GM19395 (cell line): ENCODE measurements at regions not wholly inside any gene's neighbourhood (a gene's known extent, or its start where the extent isn't known, plus 50 kb on each side); places are given as distances from the start of the nearest gene placed in this dataset.

Experiments used
- ATAC-seq: cut with Tn5 transposase; IDR thresholded peaks from one replicate; pipeline ENCODE4 v1.9.1; 2021; ENCODE audit warnings: mild to moderate bottlenecking, moderate library complexity; ENCODE audit not compliant: unreplicated experiment

DNA sequence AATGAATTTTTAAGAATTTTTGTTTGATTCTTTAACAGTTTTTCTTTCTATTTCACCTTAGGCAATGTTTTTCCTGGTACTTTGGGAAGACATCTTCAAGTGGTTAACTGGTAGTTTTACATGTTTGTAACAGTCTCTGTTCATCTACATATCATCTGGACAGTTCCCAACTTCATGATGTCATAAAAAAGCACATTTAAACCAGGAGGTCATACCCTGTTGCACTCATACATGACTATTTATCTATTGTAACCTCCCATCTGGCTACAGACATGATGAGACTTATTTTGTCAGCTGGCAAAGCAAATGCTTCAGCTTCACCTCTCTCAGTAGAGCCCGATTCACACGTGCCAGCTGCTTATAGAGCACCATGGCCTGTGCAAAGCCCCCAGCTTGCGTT is 99.8 kb upstream of the YPEL5 start:
- ATAC-seq: no peak

DNA sequence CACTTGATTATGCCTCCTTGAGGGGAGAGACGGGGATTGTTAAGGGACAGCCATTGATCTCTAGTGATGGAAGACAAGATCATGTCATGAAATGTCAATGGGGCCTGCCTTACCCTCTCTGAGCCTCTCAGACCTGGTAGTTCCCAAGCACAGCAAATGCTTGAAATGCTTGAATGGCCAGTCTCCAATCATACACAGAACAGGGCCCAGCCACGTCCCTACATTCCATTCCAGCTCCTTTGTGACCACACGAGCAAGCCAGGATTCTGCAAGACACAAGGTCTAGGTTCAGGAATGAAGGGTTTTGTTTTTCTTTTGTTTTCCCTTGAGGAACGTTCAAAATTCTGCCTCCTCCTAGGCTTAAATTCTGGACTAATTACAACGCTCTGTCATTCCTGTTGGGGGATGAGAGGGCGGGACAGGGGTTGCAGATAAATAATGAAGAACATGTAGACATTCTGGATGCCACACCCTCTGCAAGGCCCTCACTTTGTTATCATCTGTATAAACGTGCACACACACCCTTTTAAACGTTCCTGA is 98.1 kb upstream of the YPEL5 start:
- ATAC-seq: no peak

DNA sequence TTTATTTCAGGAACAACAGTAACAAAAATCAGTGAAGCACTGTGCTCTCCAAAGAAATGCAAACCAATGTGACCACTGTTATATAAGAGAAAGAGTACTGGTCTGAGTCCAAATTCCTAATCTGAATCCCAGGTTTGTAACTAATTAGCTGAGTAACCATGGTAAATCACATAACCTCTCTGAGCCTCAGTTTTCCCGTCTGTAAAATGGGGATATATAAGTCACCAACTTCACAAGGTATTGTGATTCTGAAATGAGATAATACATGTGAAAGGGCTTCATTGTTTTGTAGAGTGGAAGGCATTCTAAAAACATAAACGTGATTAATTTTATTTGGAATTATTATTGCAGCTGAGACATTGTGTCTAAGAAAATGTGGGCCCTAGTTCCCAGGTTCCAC is 91.3 kb upstream of the YPEL5 start:
- ATAC-seq: no peak

DNA sequence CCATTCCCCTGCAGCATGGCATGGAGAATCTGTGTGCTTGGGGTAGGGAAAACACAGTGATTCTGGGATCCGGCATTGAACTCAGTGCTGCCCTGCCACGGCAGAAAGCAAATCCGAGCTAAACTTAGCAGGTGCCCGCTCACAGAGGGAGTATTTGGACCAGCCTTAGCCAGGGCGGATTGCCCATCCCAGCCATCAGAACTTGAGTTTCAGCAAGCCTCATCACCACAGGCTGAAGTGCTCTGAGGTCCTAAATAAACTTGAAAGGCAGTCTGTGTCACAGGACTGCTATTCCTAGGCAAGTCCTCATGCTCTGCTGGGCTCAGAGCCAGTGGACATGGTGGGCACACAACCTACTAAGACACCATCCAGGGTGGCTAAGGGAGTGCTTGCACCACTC is 86.2 kb upstream of the YPEL5 start:
- no peak for ATAC-seq

DNA sequence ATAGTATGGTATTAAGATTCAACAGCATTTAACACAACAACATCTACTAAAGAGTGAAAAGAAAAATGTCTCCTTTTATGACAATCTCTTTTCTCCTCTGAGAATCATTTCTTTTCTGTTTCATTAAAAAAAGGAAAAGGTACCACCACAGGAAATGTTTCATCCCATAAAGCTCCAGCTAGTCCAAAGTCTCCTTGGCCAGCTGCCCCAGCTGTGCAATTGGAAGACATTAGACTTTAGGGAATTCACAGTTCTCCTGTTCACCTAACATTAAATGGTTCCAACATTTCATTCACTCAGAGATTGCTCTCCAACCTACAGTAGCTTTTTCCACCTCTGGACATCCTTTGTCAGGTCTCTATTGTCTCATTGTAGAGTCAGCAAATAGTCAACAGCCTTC is 78.7 kb upstream of the YPEL5 start:
- ATAC-seq: no peak

DNA sequence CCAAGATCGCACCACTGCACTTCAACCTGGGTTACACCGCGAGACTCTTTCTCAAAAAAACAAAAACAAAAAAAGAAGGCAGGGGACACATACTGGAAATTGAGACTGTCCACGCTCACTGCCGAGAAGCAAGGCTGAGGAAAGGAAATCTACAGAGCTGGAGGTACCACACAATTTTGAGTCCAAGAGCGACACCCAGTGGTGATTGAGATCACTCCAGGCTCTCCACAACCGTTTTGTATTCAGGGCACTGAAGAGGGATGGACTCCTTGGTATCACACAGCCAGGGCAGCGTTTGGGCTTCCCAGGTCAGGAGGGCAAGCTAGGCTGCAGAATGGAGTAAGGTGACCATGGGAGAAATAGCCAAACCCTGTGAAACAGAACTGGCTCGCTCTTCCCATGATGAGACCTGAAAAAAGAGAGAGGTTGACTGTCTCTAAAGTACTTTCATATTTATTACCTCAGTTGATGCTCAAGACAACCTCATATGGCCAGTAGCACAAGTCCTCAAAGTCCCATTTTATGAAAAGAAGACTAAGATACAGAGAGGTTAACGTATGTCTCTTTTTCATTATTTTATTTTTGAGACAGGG is 74.5 kb upstream of the YPEL5 start:
- no peak for ATAC-seq

DNA sequence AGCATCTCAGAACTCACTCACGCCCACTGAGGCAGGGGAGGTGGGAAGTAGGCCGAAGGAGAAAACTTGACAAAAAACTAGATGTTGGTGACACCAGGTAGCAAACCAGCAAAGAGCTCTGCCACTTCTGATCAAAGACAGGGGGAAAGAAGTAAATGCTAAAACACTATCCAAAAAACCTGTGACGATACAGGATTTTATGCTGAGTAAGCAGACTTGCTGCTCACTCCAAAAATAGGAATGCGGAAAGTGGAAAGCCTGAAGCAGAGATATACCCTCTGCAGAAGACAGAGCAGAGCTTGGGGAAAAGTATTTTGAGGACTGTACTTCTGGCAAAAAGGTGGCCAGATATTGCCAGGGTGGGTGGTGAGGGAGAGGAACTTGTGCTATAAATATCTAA is 73.3 kb upstream of the YPEL5 start:
- ATAC-seq: no peak

DNA sequence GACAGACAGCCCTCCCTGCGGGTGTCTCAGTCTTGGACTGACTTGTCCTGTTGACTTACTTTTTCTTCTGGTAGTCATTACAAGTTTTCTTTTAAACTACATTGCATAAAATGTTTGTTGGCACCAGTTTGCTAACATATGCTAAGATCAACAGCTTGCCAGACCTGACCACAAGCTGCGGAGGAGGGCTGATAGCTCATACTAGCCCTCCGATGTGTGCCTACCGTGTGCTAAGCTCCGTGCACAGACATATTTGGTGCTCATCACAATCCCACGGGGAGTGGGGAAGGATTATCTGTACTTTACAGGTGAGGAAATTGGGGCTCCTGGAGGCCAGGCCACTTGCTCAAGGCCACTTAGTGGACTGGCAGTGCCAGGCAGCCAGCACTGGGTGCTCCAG is 72.8 kb upstream of the YPEL5 start:
- ATAC-seq: no peak

DNA sequence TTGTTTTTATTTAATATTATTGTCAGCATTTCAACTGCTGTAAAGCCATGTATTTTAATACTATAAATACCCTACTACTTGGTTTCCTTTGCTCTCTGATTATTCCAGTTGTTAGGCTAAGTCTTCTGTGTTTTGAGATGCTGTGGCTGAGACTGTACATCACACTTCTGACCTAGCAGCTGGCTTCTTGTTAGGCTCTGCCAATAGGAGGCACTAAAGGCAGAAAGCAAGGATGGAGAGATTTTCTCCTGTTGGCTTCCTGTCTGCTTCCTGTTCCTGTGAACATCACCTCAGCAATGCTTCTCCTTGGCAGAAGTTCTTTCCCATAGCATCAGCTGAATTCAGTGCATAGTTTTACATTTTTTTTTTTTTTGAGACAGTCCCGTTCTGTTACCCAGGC is 68.3 kb upstream of the YPEL5 start:
- ATAC-seq: no peak

DNA sequence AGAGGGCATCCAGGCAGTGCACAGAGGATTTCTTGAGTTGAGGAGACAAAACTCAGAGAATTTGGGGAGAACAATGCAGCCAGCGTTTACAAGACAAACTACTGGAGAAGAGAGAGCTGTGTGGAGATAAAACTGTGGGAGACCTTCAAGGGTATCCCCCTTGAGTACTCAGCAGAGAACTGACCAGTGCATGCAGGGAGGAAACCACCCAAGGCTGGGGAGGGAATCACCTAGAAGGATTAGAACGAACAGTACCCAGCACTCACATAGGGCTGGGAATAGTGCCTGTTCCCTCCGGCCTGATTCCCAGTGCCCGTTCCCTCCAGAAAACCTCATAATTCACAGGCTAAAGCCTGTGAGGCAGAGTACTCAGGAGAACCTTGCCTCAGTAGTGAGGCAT is 61.9 kb upstream of the YPEL5 start:
- ATAC-seq: no peak

DNA sequence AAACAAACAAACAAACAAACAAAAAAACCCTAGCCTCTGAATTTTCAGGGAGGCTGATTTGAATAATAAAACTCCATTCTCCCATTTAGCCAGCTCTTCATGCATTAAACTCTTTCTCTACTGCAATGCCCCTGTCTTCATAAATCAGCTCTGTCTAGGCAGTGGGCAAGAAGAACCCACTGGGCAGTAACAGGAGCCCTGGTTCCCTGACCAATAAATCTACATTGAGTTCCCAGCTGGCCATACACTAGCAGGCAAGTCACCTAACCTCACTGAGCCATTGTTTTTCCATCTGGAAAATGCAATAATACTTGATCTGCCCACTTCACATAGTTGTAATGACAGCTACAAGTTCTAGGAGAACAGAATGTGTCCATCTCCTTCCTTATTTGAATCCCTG is 57.6 kb upstream of the YPEL5 start:
- ATAC-seq: no peak

DNA sequence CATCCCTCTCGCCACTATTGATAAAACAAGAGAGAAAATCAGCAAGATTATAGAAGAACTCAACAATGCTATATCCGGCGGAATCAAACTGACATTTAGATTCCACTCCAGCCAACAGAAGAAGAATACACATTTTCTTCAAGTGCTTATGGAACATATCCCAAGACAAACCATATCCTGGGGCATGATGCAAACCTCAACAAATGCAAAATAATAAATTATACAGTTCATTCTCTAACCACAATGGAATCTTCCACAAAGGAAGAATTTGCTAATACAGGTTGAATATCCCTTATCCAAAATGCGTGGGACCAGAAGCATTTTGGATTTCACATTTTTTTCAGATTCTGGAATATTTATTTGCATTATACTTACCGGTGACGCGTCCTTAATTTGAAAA is 51.4 kb upstream of the YPEL5 start:
- no peak for ATAC-seq

DNA sequence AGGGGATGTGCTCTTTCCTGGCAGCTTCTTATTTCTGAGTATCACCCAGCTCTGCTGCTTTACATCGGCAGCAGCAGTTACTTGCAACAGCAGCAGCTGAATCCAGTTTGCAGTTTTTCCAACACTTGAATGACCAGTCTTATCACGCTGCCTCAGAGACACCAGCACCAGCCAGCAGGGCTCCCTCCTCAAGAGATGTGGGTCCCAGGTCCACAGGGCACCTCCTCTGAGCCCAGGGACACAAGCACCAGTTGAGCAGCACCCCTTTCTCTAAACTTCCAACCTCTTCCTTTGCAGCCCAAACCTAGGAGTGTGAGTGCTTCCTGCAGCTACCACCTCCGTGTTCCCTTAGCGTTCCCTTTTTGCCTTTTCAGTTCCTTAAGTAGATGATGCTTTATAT is 50.4 kb upstream of the YPEL5 start:
- no peak for ATAC-seq
